ENCODE measurements at regions not wholly inside any gene's neighbourhood (a gene's known extent, or its start where the extent isn't known, plus 50 kb on each side); places are given as distances from the start of the nearest gene placed in this dataset.

GRCh38 chr5:31091501-31091900 is 102.0 kb upstream of the CDH6 start:
- no peak for TF ChIP-seq CTCF (IDR thresholded peaks at IDR 0.05)
- ATAC-seq (no peak), DNase-seq (no peak)
- Histone ChIP-seq H3K36me3 (no peaks in the 10 kb centered on the region), H3K27me3 (ENCODE audit: low read depth) (no peaks in the 10 kb centered on the region), H3K4me3 (no peak overlapping the region), H3K27ac (no peak overlapping the region), H3K9me3 (no peaks in the 10 kb centered on the region), H3K4me1 (no peaks in the 10 kb centered on the region)
- intact Hi-C loops (cut with DNase I) = no loop called here

GRCh38 chr5:31090467-31090866 is 103.0 kb upstream of the CDH6 start:
- no peak overlapping the region for H3K27ac ChIP-seq
- H3K4me3 ChIP-seq = no peak overlapping the region
- H3K4me1 ChIP-seq = no peaks in the 10 kb centered on the region
- TF ChIP-seq CTCF (IDR thresholded peaks at IDR 0.05) = no peak
- no peaks in the 10 kb centered on the region for H3K9me3 ChIP-seq
- DNase-seq (no peak), ATAC-seq (no peak)
- no peaks in the 10 kb centered on the region for H3K36me3 ChIP-seq
- intact Hi-C loops (cut with DNase I) = no loop called here
- no peaks in the 10 kb centered on the region for H3K27me3 ChIP-seq (ENCODE audit: low read depth)

- no peak overlapping the region for H3K27ac ChIP-seq
- H3K4me3 ChIP-seq = no peak overlapping the region
- no peaks in the 10 kb centered on the region for H3K9me3 ChIP-seq
- no peaks in the 10 kb centered on the region for H3K4me1 ChIP-seq
- TF ChIP-seq CTCF (IDR thresholded peaks at IDR 0.05) = no peak
- H3K27me3 ChIP-seq (ENCODE audit: low read depth) = no peaks in the 10 kb centered on the region
- intact Hi-C loops (cut with DNase I) = no loop called here
- ATAC-seq = no peak
- no peak for DNase-seq
- no peaks in the 10 kb centered on the region for H3K36me3 ChIP-seq
These were observed 106.6 kb upstream of the CDH6 start for GRCh38 chr5:31086839-31087415.

- Histone ChIP-seq H3K36me3 (no peaks in the 10 kb centered on the region), H3K27me3 (ENCODE audit: low read depth) (no peaks in the 10 kb centered on the region), H3K9me3 (no peaks in the 10 kb centered on the region), H3K4me3 (no peak overlapping the region), H3K4me1 (no peaks in the 10 kb centered on the region), H3K27ac (no peak overlapping the region)
- no peak for TF ChIP-seq CTCF (IDR thresholded peaks at IDR 0.05)
- ATAC-seq (no peak), DNase-seq (no peak)
- intact Hi-C loops (cut with DNase I) = no loop called here
These were observed 108.6 kb upstream of the CDH6 start for GRCh38 chr5:31084871-31085270.

- Histone ChIP-seq H3K4me3 (no peak overlapping the region), H3K27ac (no peak overlapping the region), H3K9me3 (no peaks in the 10 kb centered on the region), H3K36me3 (no peaks in the 10 kb centered on the region), H3K4me1 (no peaks in the 10 kb centered on the region), H3K27me3 (ENCODE audit: low read depth) (no peaks in the 10 kb centered on the region)
- intact Hi-C loops (cut with DNase I) = no loop called here
- ATAC-seq = no peak
- no peak for TF ChIP-seq CTCF (IDR thresholded peaks at IDR 0.05)
- DNase-seq = no peak
These were observed 110.1 kb upstream of the CDH6 start for GRCh38 chr5:31083364-31083763.

GRCh38 chr5:31079668-31080067 is 113.8 kb upstream of the CDH6 start:
- no peak for TF ChIP-seq CTCF (IDR thresholded peaks at IDR 0.05)
- Histone ChIP-seq H3K27ac (no peak overlapping the region), H3K4me1 (no peaks in the 10 kb centered on the region), H3K4me3 (no peak overlapping the region), H3K9me3 (no peaks in the 10 kb centered on the region), H3K27me3 (ENCODE audit: low read depth) (no peaks in the 10 kb centered on the region), H3K36me3 (no peaks in the 10 kb centered on the region)
- ATAC-seq (no peak), DNase-seq (no peak)
- intact Hi-C loops (cut with DNase I) = no loop called here
